ENCODE measurements at regions not wholly inside any gene's neighbourhood (a gene's known extent, or its start where the extent isn't known, plus 50 kb on each side); places are given as distances from the start of the nearest gene placed in this dataset.

DNA sequence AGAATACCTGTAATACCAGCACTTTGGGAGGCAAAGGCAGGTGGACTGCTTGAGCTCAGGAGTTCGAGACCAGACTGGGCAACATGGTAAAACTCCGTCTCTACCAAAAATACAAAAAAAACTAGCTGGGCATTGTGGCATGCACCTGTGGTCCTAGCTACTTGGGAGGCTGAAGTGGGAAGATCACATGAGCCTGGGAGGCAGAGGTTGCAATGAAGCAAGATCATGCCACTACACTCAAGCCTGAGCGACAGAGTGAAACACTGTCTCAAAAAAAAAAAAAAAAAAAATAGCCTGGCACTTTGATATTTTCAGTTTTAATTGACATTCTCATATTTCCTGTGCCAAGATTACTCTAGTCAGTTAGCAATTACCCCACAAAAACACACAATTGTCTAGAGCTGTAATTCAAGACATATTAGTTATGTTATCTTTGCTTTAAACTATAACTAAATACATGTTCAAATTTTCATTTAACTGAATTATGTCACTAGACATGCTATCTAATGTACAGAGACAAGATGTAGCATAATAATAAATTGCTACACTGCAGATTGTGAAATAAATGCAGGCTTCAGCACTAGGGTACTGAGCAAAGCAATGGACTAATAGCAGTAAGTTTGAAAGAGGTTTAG is 378.2 kb upstream of the GRAMD2B start:
- Histone ChIP-seq H3K23ac (ENCODE audit: low read length) (no peak overlapping the region), H3K4me3 (ENCODE audit: low read depth, low read length) (no peak overlapping the region), H2BK5ac (ENCODE audit: low read depth, low read length, poor library complexity) (no peak overlapping the region), H3K18ac (ENCODE audit: low read length) (no peak overlapping the region), H3K9ac (ENCODE audit: low read length) (no peak overlapping the region), H3K79me2 (ENCODE audit: control insufficient read depth, insufficient read depth, low read length, poor library complexity) (no peaks in the 10 kb centered on the region), H2BK12ac (ENCODE audit: low read length) (peak overlapping the region; percentile 58), H3K4me1 (ENCODE audit: control insufficient read depth in 1 of 2, insufficient read depth in 2 of 2, low read length in 2 of 2) (peaks cover 0 to 3% of the 10 kb centered on the region in 2 experiments), H3K4me2 (ENCODE audit: low read length) (no peak overlapping the region), H3K79me1 (ENCODE audit: low read length) (no peaks in the 10 kb centered on the region), H3K4ac (ENCODE audit: low read depth, low read length) (no peak overlapping the region), H3K27me3 (ENCODE audit: insufficient read depth, low read length) (no peaks in the 10 kb centered on the region), H3K9me3 (ENCODE audit: insufficient read depth, low read depth, low read length) (no peaks in the 10 kb centered on the region), H2AK5ac (ENCODE audit: low read length) (no peak overlapping the region), H3K36me3 (ENCODE audit: control insufficient read depth in 1 of 2, insufficient read depth in 2 of 2, low read length in 2 of 2) (no peaks in the 10 kb centered on the region), H4K12ac (ENCODE audit: low read depth, low read length) (no peak overlapping the region), H3K27ac (ENCODE audit: low read depth, low read length) (no peak overlapping the region), H4K91ac (ENCODE audit: low read depth, low read length) (no peak overlapping the region), H2AFZ (ENCODE audit: insufficient read depth, low read length, poor library complexity) (no peak overlapping the region), H3K14ac (ENCODE audit: low read length) (no peak overlapping the region), H2BK120ac (ENCODE audit: insufficient read depth, low read length, poor library complexity) (no peak overlapping the region), H4K8ac (ENCODE audit: low read depth, low read length) (no peak overlapping the region)
- DNase-seq = no peak
- no CpG with 5 or more reads among the region's 3 CpGs for WGBS (ENCODE audit: extremely low coverage, insufficient coverage, insufficient read length)

DNA sequence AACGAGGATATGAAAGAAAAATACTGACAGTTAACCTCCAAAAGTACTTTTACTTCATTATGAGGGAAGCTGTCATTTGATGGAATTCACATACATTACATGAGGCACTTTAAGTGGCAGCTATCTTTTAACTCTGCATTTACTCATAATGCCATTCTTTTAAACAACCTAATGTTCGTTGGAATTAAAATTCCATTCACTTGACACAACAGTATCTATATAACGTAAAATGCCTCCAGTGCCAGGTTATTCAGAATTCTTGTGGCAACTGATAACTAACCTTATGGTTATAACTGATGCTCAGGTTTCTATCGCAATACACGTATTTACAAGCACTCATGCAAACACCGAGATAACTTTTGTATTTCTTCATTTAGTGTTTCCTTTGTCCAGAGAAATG is 376.9 kb upstream of the GRAMD2B start:
- Histone ChIP-seq H3K27ac (ENCODE audit: low read depth, low read length) (no peak overlapping the region), H4K12ac (ENCODE audit: low read depth, low read length) (no peak overlapping the region), H3K18ac (ENCODE audit: low read length) (no peak overlapping the region), H3K36me3 (ENCODE audit: control insufficient read depth in 1 of 2, insufficient read depth in 2 of 2, low read length in 2 of 2) (no peaks in the 10 kb centered on the region), H2BK5ac (ENCODE audit: low read depth, low read length, poor library complexity) (no peak overlapping the region), H3K14ac (ENCODE audit: low read length) (no peak overlapping the region), H3K4ac (ENCODE audit: low read depth, low read length) (no peak overlapping the region), H3K27me3 (ENCODE audit: insufficient read depth, low read length) (no peaks in the 10 kb centered on the region), H3K9me3 (ENCODE audit: insufficient read depth, low read depth, low read length) (no peaks in the 10 kb centered on the region), H2AK5ac (ENCODE audit: low read length) (no peak overlapping the region), H3K4me3 (ENCODE audit: low read depth, low read length) (no peak overlapping the region), H3K4me1 (ENCODE audit: control insufficient read depth in 1 of 2, insufficient read depth in 2 of 2, low read length in 2 of 2) (peaks cover 0 to 3% of the 10 kb centered on the region in 2 experiments), H2BK120ac (ENCODE audit: insufficient read depth, low read length, poor library complexity) (no peak overlapping the region), H3K9ac (ENCODE audit: low read length) (no peak overlapping the region), H3K79me2 (ENCODE audit: control insufficient read depth, insufficient read depth, low read length, poor library complexity) (no peaks in the 10 kb centered on the region), H4K8ac (ENCODE audit: low read depth, low read length) (no peak overlapping the region), H2BK12ac (ENCODE audit: low read length) (no peak overlapping the region), H3K79me1 (ENCODE audit: low read length) (no peaks in the 10 kb centered on the region), H3K23ac (ENCODE audit: low read length) (no peak overlapping the region), H3K4me2 (ENCODE audit: low read length) (no peak overlapping the region), H2AFZ (ENCODE audit: insufficient read depth, low read length, poor library complexity) (no peak overlapping the region), H4K91ac (ENCODE audit: low read depth, low read length) (no peak overlapping the region)
- WGBS (ENCODE audit: extremely low coverage, insufficient coverage, insufficient read length) = no CpG with 5 or more reads among the region's 6 CpGs
- no peak for DNase-seq

DNA sequence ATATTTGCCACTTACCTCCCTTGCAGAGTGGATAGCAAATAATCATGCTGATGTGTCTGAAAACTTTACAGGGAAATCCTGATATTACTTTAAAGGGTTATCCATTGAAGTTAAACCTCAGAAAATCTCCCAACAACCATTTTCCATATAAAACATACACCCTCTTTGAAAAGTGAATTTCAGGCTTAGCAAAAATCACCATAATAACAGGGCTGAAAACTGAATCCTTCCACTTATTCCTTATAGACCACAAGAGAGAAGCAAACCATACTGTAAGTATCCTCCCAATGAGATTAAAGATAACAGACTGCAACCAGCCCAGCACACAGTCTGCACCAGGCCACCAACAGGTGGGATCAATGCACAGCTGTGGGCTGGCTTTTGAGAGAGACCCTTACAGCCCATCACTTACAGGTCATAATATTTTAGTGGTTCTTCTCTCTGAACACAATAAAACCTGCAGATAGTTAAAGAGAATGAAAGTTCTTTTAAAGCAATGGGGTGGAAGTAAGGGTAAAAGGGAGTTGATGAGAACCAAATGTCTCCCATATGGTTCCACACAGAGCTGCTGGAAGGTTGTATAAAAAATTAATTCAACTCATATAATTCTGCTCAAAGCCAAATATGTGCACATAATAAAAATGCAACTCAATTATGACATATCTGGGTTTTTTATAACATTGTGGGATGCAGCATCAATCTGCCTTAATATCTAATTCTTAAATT is 376.2 kb upstream of the GRAMD2B start:
- Histone ChIP-seq H2BK120ac (ENCODE audit: insufficient read depth, low read length, poor library complexity) (no peak overlapping the region), H3K14ac (ENCODE audit: low read length) (no peak overlapping the region), H3K4me3 (ENCODE audit: low read depth, low read length) (no peak overlapping the region), H3K4ac (ENCODE audit: low read depth, low read length) (no peak overlapping the region), H3K23ac (ENCODE audit: low read length) (no peak overlapping the region), H3K36me3 (ENCODE audit: control insufficient read depth in 1 of 2, insufficient read depth in 2 of 2, low read length in 2 of 2) (no peaks in the 10 kb centered on the region), H2BK5ac (ENCODE audit: low read depth, low read length, poor library complexity) (no peak overlapping the region), H3K27ac (ENCODE audit: low read depth, low read length) (no peak overlapping the region), H3K79me1 (ENCODE audit: low read length) (no peaks in the 10 kb centered on the region), H2BK12ac (ENCODE audit: low read length) (no peak overlapping the region), H2AFZ (ENCODE audit: insufficient read depth, low read length, poor library complexity) (no peak overlapping the region), H3K4me2 (ENCODE audit: low read length) (no peak overlapping the region), H4K91ac (ENCODE audit: low read depth, low read length) (no peak overlapping the region), H3K9me3 (ENCODE audit: insufficient read depth, low read depth, low read length) (no peaks in the 10 kb centered on the region), H3K4me1 (ENCODE audit: control insufficient read depth in 1 of 2, insufficient read depth in 2 of 2, low read length in 2 of 2) (peaks cover 0 to 3% of the 10 kb centered on the region in 2 experiments), H4K8ac (ENCODE audit: low read depth, low read length) (no peak overlapping the region), H3K9ac (ENCODE audit: low read length) (no peak overlapping the region), H3K18ac (ENCODE audit: low read length) (no peak overlapping the region), H3K27me3 (ENCODE audit: insufficient read depth, low read length) (no peaks in the 10 kb centered on the region), H3K79me2 (ENCODE audit: control insufficient read depth, insufficient read depth, low read length, poor library complexity) (no peaks in the 10 kb centered on the region), H2AK5ac (ENCODE audit: low read length) (no peak overlapping the region), H4K12ac (ENCODE audit: low read depth, low read length) (no peak overlapping the region)
- no peak for DNase-seq

DNA sequence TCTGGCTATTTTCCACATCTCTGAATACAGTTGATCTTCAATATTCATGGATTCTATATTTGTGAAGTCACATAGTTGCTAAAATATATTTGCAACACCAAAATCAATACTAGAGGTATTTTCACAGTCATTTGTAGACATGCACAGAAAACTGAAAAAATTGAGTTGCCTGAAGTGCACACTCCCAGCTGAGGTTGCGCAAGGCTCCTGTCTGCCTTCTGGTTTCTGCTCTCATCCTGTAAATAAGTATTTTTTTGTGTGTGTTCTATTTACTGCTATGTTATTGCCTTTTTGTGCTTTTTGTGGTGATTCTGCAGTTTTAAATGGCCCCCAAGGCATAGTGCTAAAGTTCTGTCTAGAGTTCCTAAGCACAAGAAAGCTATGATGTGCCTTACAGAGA is 371.1 kb upstream of the GRAMD2B start:
- Histone ChIP-seq H3K14ac (ENCODE audit: low read length) (no peak overlapping the region), H3K23ac (ENCODE audit: low read length) (no peak overlapping the region), H3K18ac (ENCODE audit: low read length) (no peak overlapping the region), H3K79me2 (ENCODE audit: control insufficient read depth, insufficient read depth, low read length, poor library complexity) (no peaks in the 10 kb centered on the region), H3K4me1 (ENCODE audit: control insufficient read depth in 1 of 2, insufficient read depth in 2 of 2, low read length in 2 of 2) (no peaks in the 10 kb centered on the region), H3K36me3 (ENCODE audit: control insufficient read depth in 1 of 2, insufficient read depth in 2 of 2, low read length in 2 of 2) (no peaks in the 10 kb centered on the region), H4K8ac (ENCODE audit: low read depth, low read length) (no peak overlapping the region), H3K9ac (ENCODE audit: low read length) (no peak overlapping the region), H2AK5ac (ENCODE audit: low read length) (no peak overlapping the region), H3K79me1 (ENCODE audit: low read length) (no peaks in the 10 kb centered on the region), H2BK120ac (ENCODE audit: insufficient read depth, low read length, poor library complexity) (no peak overlapping the region), H3K9me3 (ENCODE audit: insufficient read depth, low read depth, low read length) (no peaks in the 10 kb centered on the region), H2BK12ac (ENCODE audit: low read length) (no peak overlapping the region), H2BK5ac (ENCODE audit: low read depth, low read length, poor library complexity) (no peak overlapping the region), H2AFZ (ENCODE audit: insufficient read depth, low read length, poor library complexity) (no peak overlapping the region), H3K4me2 (ENCODE audit: low read length) (no peak overlapping the region), H3K4me3 (ENCODE audit: low read depth, low read length) (no peak overlapping the region), H3K4ac (ENCODE audit: low read depth, low read length) (no peak overlapping the region), H3K27ac (ENCODE audit: low read depth, low read length) (no peak overlapping the region), H4K12ac (ENCODE audit: low read depth, low read length) (no peak overlapping the region), H4K91ac (ENCODE audit: low read depth, low read length) (no peak overlapping the region), H3K27me3 (ENCODE audit: insufficient read depth, low read length) (no peaks in the 10 kb centered on the region)
- no CpG with 5 or more reads among the region's 1 CpG for WGBS (ENCODE audit: extremely low coverage, insufficient coverage, insufficient read length)
- no peak for DNase-seq
